ENCODE measurements at regions not wholly inside any gene's neighbourhood (a gene's known extent, or its start where the extent isn't known, plus 50 kb on each side); places are given as distances from the start of the nearest gene placed in this dataset.

DNA sequence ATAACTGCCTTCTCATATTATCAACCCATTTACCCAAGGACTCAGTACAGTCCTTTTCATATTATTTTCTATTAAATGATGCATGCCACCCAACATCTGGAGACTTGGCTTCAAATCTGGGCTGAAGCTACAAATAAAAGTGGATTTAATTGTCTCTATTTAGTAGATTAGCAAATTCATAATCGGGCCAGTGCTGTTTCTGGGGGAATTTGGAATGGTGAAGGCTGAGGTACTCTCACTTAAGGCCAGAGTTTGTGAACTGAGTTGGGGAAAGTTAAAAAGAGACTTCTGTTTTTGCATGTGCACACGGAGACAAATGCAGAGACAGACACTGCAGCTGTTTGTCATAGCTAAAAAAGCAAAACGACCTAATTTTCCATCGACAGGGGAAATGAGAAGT, 100.9 kb downstream of the PFDN4 start:
- Histone ChIP-seq H3K27me3 (replicated peaks in 1 of 4; ENCODE audit: control extremely low read depth in 1 of 4, control insufficient read depth in 3 of 4, insufficient read depth in 4 of 4, low read length in 3 of 4) (peaks cover 0 to 4% (median 0%) of the 10 kb centered on the region in 4 experiments), H2AFZ (ENCODE audit: insufficient read depth, low read depth, low read length, poor library complexity, severe bottlenecking) (no peak overlapping the region), H3K9me3 (ENCODE audit: control extremely low read depth in 1 of 3, control insufficient read depth in 2 of 3, insufficient read depth in 1 of 3, low read length in 2 of 3) (no peaks in the 10 kb centered on the region), H3K4me3 (ENCODE audit: control extremely low read depth in 1 of 5, extremely low read depth in 1 of 5, insufficient read depth in 1 of 5, low read depth in 2 of 5, low read length in 4 of 5) (no peak overlapping the region), H3K79me2 (ENCODE audit: control insufficient read depth, insufficient read depth, low read length) (no peaks in the 10 kb centered on the region), H3K4me2 (replicated peaks; ENCODE audit: low read depth, low read length, poor library complexity, severe bottlenecking) (no peak overlapping the region), H3K9ac (ENCODE audit: low read length) (no peak overlapping the region), H4K20me1 (ENCODE audit: control insufficient read depth, insufficient read depth, low read length, poor library complexity, severe bottlenecking) (no peaks in the 10 kb centered on the region), H3K4me1 (ENCODE audit: control insufficient read depth in 2 of 2, insufficient read depth in 2 of 2, low read length in 2 of 2) (no peaks in the 10 kb centered on the region), H3K27ac (ENCODE audit: low read length in 2 of 2) (no peak overlapping the region), H3K36me3 (replicated peaks in 1 of 2; ENCODE audit: control extremely low read depth in 1 of 2, control insufficient read depth in 1 of 2, extremely low read depth in 1 of 2, insufficient read depth in 2 of 2, low read length in 1 of 2) (no peaks in the 10 kb centered on the region)
- intact Hi-C loops (cut with micrococcal nuclease), result no loop called here
- H3K27me3 Mint-ChIP-seq, result peaks cover 16% of the 10 kb centered on the region
- H3K27ac Mint-ChIP-seq, result no peak overlapping the region
- ChIA-PET CTCF (no interaction called here), POLR2A (no interaction called here)
- no peaks in the 10 kb centered on the region for H3K4me1 Mint-ChIP-seq
- ATAC-seq (ENCODE audit: low read depth) (no peak), DNase-seq (no peak)
- 71% methylated on average over 3 of the region's 4 CpGs for WGBS (ENCODE audit: insufficient coverage)
- TF ChIP-seq, protein P1, sequence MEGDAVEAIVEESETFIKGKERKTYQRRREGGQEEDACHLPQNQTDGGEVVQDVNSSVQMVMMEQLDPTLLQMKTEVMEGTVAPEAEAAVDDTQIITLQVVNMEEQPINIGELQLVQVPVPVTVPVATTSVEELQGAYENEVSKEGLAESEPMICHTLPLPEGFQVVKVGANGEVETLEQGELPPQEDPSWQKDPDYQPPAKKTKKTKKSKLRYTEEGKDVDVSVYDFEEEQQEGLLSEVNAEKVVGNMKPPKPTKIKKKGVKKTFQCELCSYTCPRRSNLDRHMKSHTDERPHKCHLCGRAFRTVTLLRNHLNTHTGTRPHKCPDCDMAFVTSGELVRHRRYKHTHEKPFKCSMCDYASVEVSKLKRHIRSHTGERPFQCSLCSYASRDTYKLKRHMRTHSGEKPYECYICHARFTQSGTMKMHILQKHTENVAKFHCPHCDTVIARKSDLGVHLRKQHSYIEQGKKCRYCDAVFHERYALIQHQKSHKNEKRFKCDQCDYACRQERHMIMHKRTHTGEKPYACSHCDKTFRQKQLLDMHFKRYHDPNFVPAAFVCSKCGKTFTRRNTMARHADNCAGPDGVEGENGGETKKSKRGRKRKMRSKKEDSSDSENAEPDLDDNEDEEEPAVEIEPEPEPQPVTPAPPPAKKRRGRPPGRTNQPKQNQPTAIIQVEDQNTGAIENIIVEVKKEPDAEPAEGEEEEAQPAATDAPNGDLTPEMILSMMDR (IDR thresholded peaks at IDR 0.05), result no peak
- no peak for TF ChIP-seq EZH2 (IDR thresholded peaks at IDR 0.05; ENCODE audit: borderline replicate concordance, insufficient read depth, low read depth, low read length, poor library complexity, severe bottlenecking)
- no peak overlapping the region for H3K4me3 Mint-ChIP-seq
- no peaks in the 10 kb centered on the region for H3K9me3 Mint-ChIP-seq (ENCODE audit: insufficient read depth)

DNA sequence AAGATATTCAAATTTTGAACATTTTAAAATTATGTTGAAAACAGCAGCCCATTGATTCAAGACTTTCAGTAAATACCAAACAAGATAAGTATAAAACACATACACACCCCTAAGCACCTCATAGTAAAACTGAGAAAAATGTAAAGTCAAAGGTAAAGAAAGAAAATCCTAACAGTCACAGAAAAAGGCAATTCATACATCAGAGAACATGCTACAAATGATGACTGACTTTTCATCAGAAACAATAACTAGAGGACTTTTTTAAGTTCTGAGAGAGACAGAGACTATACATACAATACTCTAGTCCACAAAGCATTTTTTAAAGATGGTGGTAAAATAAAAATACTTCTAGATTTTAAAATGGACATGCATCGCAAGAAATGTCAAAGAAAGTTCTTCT, 111.0 kb downstream of the PFDN4 start:
- H3K4me2 ChIP-seq (replicated peaks; ENCODE audit: low read depth, low read length, poor library complexity, severe bottlenecking), result no peak overlapping the region
- no peak for ATAC-seq (ENCODE audit: low read depth)
- H4K20me1 ChIP-seq (ENCODE audit: control insufficient read depth, insufficient read depth, low read length, poor library complexity, severe bottlenecking), result no peaks in the 10 kb centered on the region
- no peaks in the 10 kb centered on the region for H3K27me3 ChIP-seq (replicated peaks in 1 of 4; ENCODE audit: control extremely low read depth in 1 of 4, control insufficient read depth in 3 of 4, insufficient read depth in 4 of 4, low read length in 3 of 4)
- no peaks in the 10 kb centered on the region for H3K9me3 Mint-ChIP-seq (ENCODE audit: insufficient read depth)
- intact Hi-C loops (cut with micrococcal nuclease), result no loop called here
- H3K4me3 ChIP-seq (ENCODE audit: control extremely low read depth in 1 of 5, extremely low read depth in 1 of 5, insufficient read depth in 1 of 5, low read depth in 2 of 5, low read length in 4 of 5), result no peak overlapping the region
- DNase-seq, result no peak
- H3K27ac ChIP-seq (ENCODE audit: low read length in 2 of 2), result no peak overlapping the region
- no peak overlapping the region for H2AFZ ChIP-seq (ENCODE audit: insufficient read depth, low read depth, low read length, poor library complexity, severe bottlenecking)
- no peaks in the 10 kb centered on the region for H3K4me1 ChIP-seq (ENCODE audit: control insufficient read depth in 2 of 2, insufficient read depth in 2 of 2, low read length in 2 of 2)
- no peak overlapping the region for H3K4me3 Mint-ChIP-seq
- TF ChIP-seq EZH2 (IDR thresholded peaks at IDR 0.05; ENCODE audit: borderline replicate concordance, insufficient read depth, low read depth, low read length, poor library complexity, severe bottlenecking), result no peak
- TF ChIP-seq, protein P1 (IDR thresholded peaks at IDR 0.05), result no peak
- peaks cover 19% of the 10 kb centered on the region for H3K27me3 Mint-ChIP-seq
- no peak overlapping the region for H3K27ac Mint-ChIP-seq
- H3K36me3 ChIP-seq (replicated peaks in 1 of 2; ENCODE audit: control extremely low read depth in 1 of 2, control insufficient read depth in 1 of 2, extremely low read depth in 1 of 2, insufficient read depth in 2 of 2, low read length in 1 of 2), result no peaks in the 10 kb centered on the region
- H3K4me1 Mint-ChIP-seq, result no peaks in the 10 kb centered on the region
- H3K9me3 ChIP-seq (ENCODE audit: control extremely low read depth in 1 of 3, control insufficient read depth in 2 of 3, insufficient read depth in 1 of 3, low read length in 2 of 3), result no peaks in the 10 kb centered on the region
- no CpG with 5 or more reads among the region's 1 CpG for WGBS (ENCODE audit: insufficient coverage)
- no peak overlapping the region for H3K9ac ChIP-seq (ENCODE audit: low read length)
- ChIA-PET CTCF (no interaction called here), POLR2A (no interaction called here)
- H3K79me2 ChIP-seq (ENCODE audit: control insufficient read depth, insufficient read depth, low read length), result no peaks in the 10 kb centered on the region

Data from B cell (primary cell).